ENCODE measurements at regions not wholly inside any gene's neighbourhood (a gene's known extent, or its start where the extent isn't known, plus 50 kb on each side); places are given as distances from the start of the nearest gene placed in this dataset.

DNA sequence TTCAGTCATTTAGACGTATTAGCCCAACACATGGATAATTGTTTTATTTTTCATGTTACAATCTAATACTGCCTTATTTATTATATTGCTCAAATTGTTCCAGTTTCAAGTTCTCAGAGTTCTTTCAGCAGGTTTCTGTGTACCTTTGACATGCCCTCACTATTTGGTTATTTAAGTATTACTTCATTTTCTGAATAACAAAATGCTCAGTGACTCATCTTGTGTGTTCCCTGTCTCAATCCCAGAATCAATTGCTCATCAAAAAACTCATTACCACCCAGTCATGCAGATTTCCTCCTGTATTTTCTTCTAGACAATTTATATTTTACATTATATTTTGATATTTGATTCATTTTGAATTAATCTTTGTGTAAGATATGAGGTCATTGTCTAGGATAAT lies 562.6 kb downstream of the ANXA1 start:
- TF ChIP-seq CTCF (conservative IDR thresholded peaks at IDR 0.05) (no peak), EZH2 (IDR thresholded peaks at IDR 0.05; ENCODE audit: low read depth) (no peak)

All from PC-9 (cell line).